GM12891 (cell line): ENCODE measurements at regions not wholly inside any gene's neighbourhood (a gene's known extent, or its start where the extent isn't known, plus 50 kb on each side); places are given as distances from the start of the nearest gene placed in this dataset.
"Not testable (repeated sequence)": the region's sequence is repeated elsewhere in the genome, so short reads cannot be mapped to it uniquely, and the experiment has no call there.

Experiments
- DNase-seq: peaks from one replicate; pipeline ENCODE4 v3.0.0; 2011; ENCODE audit warnings: low spot score; ENCODE audit not compliant: insufficient read length
- FAIRE-seq: peaks from 2 replicates; lab custom pipeline; 2011; peaks lifted over from hg19 to GRCh38; lab: Jason Lieb, UNC
- PAX5 ChIP-seq: IDR thresholded peaks from 2 replicates; pipeline ENCODE4 v1.6.1; 2011; ENCODE audit warnings: low read length, moderate library complexity, mild to moderate bottlenecking; ENCODE audit not compliant: insufficient read depth, severe bottlenecking
- POLR2A ChIP-seq: IDR thresholded peaks from 2 replicates; pipeline ENCODE4 v1.6.1; 2011; ENCODE audit warnings: low read depth, low read length, control low read depth
- POLR2AphosphoS5 ChIP-seq: IDR thresholded peaks from 2 replicates; pipeline ENCODE4 v1.6.1; 2011; ENCODE audit warnings: low read depth, low read length, control low read depth
- POU2F2 ChIP-seq: IDR thresholded peaks from 2 replicates; pipeline ENCODE4 v1.6.1; 2011; ENCODE audit warnings: low read depth, mild to moderate bottlenecking, control low read depth, low read length, moderate library complexity
- SPI1 ChIP-seq: IDR thresholded peaks from 2 replicates; pipeline ENCODE4 v1.6.1; 2011; ENCODE audit warnings: low read depth, low read length, control low read depth
- TAF1 ChIP-seq: IDR thresholded peaks from 2 replicates; pipeline ENCODE4 v1.6.1; 2011; ENCODE audit warnings: low read depth, low read length, control low read depth

DNA sequence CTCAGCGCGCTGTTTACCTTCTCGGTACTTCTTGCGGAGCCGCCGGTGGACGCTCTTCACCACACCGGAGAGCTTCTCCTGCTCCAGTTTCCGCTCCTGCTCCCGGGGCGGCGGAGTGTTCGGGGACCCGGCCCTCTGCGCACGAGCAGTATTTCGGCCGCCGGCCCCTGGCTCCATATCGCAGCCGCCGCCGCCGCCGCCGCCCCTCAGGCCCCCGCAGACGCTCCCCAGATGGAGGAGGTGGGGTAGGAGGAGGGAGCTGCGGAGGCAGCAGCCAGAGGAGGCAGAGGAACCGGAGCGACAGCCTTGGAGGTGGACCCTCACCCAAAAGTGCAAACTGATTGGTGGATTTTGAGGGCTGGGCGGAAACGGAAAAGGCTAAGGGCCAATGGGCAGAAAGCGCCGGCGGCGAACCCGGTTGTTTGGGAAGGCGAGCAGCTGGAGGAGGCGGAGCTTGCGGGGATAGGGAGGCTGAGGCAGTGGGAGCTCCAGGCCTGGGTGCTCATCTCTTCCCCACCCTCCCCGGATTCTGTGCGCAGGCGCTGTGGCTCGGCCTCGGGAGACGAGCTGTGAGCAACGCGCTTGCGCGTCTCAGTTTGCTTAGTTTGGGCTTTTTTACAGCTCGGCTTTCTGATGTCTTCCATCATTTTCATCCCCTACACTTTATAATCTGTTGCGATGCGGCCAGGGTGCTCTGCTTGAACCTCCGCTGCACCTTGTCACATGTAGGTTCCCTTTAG, 146.9 kb downstream of the GPR85 start:
- FAIRE-seq (peak; percentile 100), DNase-seq (peak; percentile 81)
- TF ChIP-seq SPI1 (no peak), POU2F2 (peak; percentile 13; the same call in 1 of the 2 replicates), POLR2AphosphoS5 (0 out of 2 replicates have a peak, but pooled peaks have one; percentile 21), PAX5 (no peak), POLR2A (no peak; the same call in 1 of the 2 replicates), TAF1 (peak; percentile 54; the same call in 1 of the 2 replicates)

- DNase-seq (peak; percentile 6), FAIRE-seq (peak; percentile 61)
- TF ChIP-seq PAX5 = no peak
- no peak for TF ChIP-seq POLR2A
- no peak for TF ChIP-seq TAF1
- no peak for TF ChIP-seq POU2F2
These were observed 147.6 kb downstream of the GPR85 start for GRCh38 chr7:112938863-112939573.

DNA sequence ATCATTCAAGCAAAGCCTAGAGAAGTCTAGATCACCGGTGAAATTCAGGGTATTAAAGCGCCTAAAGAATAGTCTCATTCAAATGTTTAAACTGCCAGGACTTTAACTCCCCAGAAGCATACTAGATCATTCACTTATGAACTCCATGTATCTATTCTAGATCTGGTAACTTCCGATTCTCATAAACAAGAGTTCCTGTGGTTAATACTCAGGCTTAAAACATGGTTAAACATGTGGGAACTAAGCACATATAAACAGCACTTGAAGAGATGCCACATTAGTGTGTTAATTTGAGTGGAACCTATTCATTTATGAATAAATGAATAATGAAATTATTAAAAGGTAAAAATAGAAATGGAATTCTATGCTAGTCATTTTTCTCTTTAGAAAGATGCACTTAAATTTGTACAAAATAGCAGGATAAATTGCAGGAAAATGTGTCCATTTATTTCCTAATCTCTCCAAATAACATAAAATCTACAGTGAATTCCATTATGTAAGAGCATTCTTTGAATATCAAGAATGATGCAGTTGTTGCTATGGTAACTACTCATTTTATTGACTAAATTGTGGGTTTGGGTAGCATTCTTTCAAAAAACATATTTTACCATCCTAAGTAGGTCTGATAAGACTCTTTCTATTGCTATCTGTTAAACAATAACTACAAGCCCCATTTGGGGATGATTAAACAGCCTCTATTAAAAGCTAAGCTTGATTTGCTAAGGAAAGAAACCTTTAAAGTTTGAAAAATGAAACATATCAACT, 147.6 kb upstream of the TMEM168 start:
- peak; percentile 50 for FAIRE-seq
- DNase-seq = no peak
- TF ChIP-seq TAF1 (no peak), POLR2AphosphoS5 (no peak), POU2F2 (no peak), SPI1 (no peak), POLR2A (no peak), PAX5 (no peak)

DNA sequence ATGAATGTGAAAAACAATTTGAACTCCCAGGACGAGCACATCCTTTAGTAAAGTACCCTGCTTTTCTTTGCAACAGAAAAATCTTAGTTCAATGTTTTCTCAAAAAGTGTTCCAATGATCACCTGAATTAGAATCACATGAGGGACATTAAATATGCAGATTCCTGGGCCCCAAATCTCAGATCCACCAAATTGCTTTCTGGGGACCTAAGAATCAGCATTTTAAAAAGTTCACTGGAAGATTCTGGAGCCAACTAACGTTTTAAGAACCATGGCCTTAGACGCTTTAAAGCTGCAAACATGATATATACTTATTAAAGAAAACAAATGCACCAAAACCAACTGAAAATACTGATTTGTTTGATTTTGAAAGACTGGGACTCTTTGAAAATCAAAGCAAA, 143.4 kb upstream of the TMEM168 start:
- FAIRE-seq (no peak), DNase-seq (no peak)
- TF ChIP-seq SPI1 (no peak), TAF1 (no peak), POU2F2 (no peak), POLR2A (no peak), PAX5 (no peak)

GRCh38 chr7:112930787-112931186, 140.6 kb upstream of the TMEM168 start:
- DNase-seq (no peak), FAIRE-seq (no peak)
- TF ChIP-seq POU2F2 (no peak), POLR2AphosphoS5 (no peak), TAF1 (no peak), SPI1 (no peak), PAX5 (no peak), POLR2A (no peak)

DNA sequence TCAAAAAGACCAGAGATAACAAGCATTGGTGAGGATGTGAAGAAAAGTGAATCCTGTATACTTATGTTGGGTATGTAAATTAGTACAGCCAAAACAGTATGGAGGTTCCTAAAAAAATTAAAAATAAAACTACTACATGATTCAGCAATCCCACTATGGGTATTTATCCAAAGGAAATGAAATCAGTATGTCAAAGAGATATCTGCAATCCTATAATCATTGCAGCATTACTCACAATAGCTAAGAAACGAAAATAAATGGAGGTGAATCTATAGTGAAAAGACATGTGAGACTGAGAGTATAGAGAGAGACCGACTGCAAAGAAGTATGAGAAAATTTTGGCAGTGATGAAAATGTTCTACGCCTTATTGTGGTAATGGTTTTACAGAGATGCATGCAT, 139.2 kb upstream of the TMEM168 start:
- FAIRE-seq (no peak), DNase-seq (no peak)
- no peak for TF ChIP-seq POU2F2
- TF ChIP-seq PAX5 = no peak
- no peak for TF ChIP-seq TAF1
- no peak for TF ChIP-seq SPI1
- no peak for TF ChIP-seq POLR2AphosphoS5
- TF ChIP-seq POLR2A = no peak

DNA sequence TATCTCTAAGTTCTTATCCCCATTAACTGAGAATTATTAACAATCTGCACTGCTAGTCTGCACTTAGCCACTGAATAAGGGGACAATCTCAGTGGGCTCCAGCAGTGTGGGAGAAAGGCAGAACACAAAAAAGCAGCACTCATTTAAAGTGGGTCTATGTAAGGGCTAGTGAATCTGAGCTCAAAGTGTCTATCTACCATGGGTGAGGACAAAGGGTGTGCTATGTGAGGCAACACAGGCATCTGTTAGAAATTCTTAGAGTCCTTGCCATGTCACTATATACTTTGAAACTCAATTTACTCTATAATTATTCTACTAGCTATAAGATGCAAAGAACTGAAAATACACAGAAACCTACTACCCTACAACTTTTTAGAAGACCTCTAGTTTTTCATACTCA, 135.8 kb upstream of the TMEM168 start:
- DNase-seq (no peak), FAIRE-seq (no peak)
- no peak for TF ChIP-seq PAX5
- no peak for TF ChIP-seq POLR2AphosphoS5
- TF ChIP-seq SPI1 = no peak
- TF ChIP-seq POU2F2 = no peak
- no peak for TF ChIP-seq POLR2A
- TF ChIP-seq TAF1 = no peak

GRCh38 chr7:112922546-112922945, 132.4 kb upstream of the TMEM168 start:
- DNase-seq, FAIRE-seq: not testable (repeated sequence)

GRCh38 chr7:112916431-112916830, 126.2 kb upstream of the TMEM168 start:
- FAIRE-seq, DNase-seq: not testable (repeated sequence)
